DMS79 treated with DMSO at 0.1 percent for 48 hours (cell line): ENCODE measurements at regions not wholly inside any gene's neighbourhood (a gene's known extent, or its start where the extent isn't known, plus 50 kb on each side); places are given as distances from the start of the nearest gene placed in this dataset.
"Not testable (repeated sequence)": the region's sequence is repeated elsewhere in the genome, so short reads cannot be mapped to it uniquely, and the experiment has no call there.

Source experiments
- DNase-seq: peaks from one replicate; lab custom pipeline; 2025; lab: John Stamatoyannopoulos, UW

- DNase-seq, result no peak
Observed at GRCh38 chr1:182331387-182331786, 60.2 kb downstream of the GLUL start.

DNA sequence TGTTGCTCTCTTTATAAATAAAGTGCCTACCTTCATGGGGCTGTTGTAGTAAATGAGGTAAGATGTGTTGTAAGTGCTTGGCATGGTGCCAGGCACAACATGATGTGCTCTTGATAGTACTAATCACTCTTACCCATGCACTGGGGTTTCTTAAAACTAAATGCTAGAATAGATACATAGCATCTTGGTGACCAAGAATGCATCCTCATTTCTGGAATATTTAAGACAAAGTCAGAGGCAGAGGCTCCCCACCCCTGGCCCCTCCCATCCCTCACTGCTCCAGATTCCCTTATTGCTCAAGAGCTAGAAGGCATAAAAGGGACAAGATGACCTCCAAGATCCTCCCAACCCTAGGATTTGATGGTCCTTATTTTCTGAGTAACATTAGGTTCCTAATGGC is 61.3 kb downstream of the GLUL start:
- peak; percentile 26 for DNase-seq

DNA sequence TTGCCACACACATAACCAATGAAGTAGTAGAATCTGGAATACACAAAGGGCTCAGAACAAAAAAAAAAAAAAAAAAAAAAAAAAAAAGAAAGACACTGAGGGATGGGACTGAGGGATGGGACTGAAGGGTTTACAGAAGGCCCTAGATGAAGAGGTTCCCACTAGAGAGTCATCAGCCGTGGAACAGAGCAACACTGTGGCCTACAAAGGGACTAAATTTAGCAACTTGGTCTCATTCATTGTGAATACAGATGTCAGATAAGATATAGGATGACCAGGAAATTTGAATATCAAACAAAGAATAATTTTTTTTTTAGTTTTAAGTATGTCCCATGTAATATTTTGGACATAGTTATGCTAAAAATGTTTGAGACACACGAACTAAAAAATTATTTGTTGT is 62.1 kb downstream of the GLUL start:
- no peak for DNase-seq

DNA sequence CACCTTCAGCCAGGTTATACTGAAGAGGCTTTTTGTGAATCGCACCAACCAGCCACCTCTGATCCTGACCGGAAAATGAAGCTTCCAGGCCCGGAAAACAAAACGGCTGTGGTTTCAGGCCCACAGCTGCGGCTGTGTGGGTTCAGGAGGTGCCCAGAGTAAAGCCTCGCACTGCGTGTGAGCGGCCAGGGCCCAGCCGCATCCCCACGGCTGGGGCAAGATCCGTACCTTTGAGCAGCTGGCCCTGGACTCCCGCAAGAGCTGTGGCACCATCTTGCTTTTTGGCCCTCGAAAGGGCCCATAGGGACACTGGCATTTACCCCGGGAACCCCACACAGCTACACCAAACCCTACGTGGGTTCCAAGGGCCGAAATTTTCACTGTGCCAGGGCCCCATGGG is 63.0 kb downstream of the GLUL start:
- no peak for DNase-seq

DNA sequence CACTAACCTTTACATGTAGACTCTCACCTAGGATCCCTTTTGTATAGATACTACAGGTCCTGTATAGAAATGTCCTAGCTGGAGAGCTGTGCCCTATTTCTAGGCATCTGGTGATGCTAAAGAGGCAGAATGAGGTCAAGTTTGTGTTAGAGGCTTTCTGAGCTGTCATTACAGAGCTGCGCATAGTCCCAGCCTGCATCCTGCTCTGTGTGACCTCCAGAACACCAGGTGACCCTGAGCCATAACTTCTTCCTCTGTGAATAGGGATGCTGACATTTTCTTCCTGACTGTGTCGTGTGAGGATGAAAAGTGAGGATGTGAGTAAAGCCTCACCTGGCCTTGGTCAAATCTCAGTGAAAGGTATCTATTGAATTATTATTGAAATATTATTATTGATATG is 66.3 kb downstream of the GLUL start:
- no peak for DNase-seq

- not testable (repeated sequence) for DNase-seq
Observed at GRCh38 chr1:182321532-182321931, 70.1 kb downstream of the GLUL start.

- DNase-seq, result peak; percentile 13
Observed at GRCh38 chr1:182317611-182318161, 73.9 kb downstream of the GLUL start.

DNA sequence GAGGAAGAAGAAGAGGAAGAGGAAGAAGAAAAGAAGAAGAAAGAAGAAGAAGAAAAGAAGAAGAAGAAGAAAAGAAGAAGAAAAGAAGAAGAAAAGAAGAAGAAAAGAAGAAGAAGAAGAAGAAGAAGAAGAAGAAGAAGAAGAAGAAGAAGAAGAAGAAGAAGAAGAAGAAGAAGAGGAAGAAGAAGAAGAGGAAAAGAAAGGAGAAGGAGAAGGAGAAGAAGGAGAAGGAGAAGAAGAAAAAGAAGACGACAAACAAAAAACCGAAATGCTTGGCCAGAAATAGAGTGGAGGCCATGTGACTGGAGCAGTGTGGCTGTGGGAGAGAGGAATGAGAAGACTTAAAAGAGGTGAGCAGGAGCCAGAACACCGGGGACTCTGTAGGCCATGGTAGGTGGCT is 75.1 kb downstream of the GLUL start:
- DNase-seq, result not testable (repeated sequence)

DNA sequence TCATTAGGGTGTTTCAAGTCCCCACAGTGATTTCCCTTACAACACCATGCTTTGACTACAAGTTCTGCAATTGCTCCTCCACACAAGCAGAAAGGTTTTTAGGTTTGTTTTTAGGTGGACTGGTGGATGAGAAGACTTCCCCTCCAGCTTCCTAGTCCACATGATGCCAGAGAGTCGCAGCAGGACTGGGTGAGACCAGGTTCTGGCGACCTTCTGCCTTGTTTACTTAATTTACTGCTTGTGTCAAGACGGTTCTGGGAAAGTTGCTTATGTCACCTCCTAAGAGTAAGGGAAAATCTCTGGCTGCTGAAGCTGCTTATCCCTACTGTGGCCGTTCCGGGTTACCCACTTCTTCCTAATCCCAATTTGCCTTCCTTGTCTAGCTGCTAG is 76.4 kb downstream of the GLUL start:
- DNase-seq, result no peak

- no peak for DNase-seq
Observed at GRCh38 chr1:182309631-182310351, 81.8 kb downstream of the GLUL start.

DNA sequence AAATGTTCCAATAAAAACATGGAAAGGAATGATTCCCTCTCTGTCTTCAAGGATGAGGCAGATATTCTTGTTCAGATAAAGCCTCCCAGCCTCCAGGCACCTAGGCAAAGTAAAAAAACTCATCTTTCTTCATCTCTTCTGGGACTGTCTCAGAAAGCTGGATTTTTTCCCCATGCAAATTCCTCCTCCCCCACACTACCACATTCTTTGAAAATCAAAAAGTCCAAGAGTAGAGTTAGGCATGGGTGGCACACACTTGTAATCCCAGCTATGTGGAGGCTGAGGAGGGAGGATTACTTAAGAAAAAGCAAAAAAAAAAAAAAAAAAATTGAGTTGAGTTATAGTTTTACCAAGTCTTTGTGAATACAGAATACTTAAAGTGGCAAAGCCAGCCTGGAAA is 82.8 kb downstream of the GLUL start:
- no peak for DNase-seq

DNA sequence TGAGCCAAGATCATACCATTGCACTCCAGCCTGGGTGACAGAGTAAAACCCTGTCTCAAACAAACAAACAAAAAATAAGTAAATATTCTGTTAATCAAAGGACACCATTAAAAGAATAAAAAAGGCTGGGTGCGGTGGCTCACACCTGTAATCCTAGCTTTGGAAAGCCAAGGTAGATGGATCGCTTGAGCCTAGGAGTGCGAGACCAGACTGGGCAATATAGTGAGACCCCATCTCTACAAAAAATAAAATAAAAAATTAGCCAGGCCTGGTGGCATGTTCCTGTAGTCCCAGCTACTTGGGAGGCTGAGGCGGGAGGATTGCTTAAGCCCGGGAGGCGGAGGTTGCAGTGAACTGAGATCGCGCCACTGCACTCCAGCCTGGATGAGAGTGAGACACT is 84.1 kb downstream of the GLUL start:
- not testable (repeated sequence) for DNase-seq

DNA sequence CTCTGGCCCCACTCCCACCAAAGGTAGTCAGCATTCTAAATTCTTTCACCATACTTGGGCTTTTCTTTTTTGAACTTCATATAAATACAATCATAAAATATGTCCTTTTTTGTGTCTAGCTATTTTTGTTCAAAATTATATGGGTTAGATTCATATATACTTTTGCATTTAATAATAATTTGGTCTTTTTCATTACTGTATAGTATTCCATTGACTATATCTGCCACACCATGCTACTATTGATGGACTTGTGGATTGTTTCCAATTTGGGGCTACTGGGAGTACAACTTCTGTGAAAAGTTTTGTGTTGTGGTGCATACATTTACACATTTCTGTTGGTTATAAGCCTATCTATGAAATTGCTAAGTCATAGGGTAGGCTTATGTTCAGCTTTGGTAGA is 85.7 kb downstream of the GLUL start:
- DNase-seq, result no peak

GRCh38 chr1:182304627-182305026 is 87.0 kb downstream of the GLUL start:
- DNase-seq, result no peak

- DNase-seq, result no peak
Observed at GRCh38 chr1:182304218-182304617, 87.4 kb downstream of the GLUL start.

GRCh38 chr1:182303778-182304177 is 87.8 kb downstream of the GLUL start:
- DNase-seq, result peak; percentile 7

DNA sequence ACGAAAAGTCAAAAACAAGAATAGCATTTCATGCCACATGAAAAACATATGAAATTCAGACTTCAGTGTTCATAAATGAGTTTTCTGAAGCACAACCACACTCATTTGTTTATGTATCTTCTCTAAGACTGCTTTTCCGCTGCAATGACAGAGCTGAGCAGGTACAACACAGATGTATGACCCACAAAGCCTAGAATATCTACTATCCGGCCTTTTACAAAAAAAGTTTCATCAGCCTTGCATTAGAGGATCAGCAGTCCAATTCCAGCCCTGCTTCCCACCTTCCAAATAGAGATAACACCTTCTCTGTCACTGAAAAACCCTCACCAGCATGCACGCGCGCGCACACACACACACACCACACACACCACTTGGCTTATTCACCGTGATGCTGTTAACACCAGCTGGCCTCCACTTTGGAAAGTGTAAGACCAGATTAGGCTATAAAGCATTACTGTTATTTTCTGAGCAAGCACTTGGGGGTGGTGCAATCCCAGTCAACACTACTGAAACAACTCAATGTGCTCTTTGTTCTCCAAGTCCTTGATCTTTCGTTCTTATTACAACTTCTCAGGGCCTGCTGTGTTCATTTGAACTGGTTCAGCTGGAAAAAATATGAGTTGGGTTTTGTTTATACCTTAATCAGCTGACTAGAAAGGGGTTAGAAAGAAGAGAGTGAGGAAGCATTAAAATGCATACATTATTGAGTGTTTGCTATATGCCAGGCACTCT is 90.0 kb downstream of the GLUL start:
- DNase-seq, result no peak

- no peak for DNase-seq
Observed at GRCh38 chr1:182301026-182301436, 90.6 kb downstream of the GLUL start.

- DNase-seq, result no peak
Observed at GRCh38 chr1:182299728-182300616, 91.6 kb downstream of the GLUL start.

DNA sequence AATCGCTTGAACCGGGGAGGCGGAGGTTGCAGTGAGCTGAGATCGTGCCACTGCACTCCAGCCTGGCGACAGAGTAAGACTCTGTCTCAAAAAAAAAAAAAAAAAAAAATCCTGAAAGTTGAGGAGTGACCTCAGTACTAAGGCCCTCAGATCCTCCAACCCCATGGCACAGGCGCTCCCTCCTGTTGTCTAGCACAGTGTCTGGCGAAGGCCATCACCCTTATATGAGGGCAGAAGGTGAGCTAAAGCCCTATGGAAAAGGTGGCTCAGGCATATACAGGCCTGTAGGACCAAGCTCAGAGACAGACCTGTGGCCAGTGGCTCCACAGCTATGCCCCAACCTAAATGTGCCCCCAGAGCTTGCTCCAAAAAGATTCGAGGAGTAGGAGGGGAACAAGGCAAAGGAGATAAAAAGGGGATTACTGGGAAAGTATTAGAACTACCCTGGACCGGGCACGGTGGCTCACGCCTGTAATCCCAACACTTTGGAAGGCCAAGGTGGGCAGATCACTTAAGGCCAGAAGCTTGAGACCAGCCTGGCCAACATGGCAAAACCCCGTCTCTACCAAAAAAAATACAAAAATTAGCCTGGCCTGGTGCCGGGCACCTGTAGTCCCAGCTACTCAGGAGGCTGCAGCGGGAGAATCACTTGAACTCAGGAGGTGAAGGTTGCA is 92.4 kb downstream of the GLUL start:
- not testable (repeated sequence) for DNase-seq

GRCh38 chr1:182297335-182297734 is 94.3 kb downstream of the GLUL start:
- no peak for DNase-seq

DNA sequence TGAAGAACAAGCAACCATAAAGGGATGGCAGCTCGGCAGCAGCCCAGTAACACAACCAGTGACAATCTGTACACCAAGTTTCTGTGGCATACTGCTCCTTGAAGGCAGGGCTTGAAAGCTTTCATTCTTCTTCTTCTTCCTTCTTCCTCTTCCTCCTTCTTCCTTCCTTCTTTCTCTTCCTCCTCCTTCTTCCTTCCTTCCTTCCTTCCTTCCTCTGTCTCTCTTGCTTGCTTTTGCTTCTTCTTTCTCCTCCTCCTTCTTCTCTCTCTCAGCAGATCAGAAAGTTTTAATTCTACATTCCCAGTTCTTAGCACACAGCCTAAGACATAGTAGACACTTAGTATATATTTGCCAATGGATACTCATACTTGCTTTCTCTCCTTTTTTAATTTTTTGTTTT is 95.9 kb downstream of the GLUL start:
- DNase-seq, result no peak
